Prostate gland (tissue), 2 donors: ENCODE measurements at regions not wholly inside any gene's neighbourhood (a gene's known extent, or its start where the extent isn't known, plus 50 kb on each side); places are given as distances from the start of the nearest gene placed in this dataset.
"Not testable (repeated sequence)": the region's sequence is repeated elsewhere in the genome, so short reads cannot be mapped to it uniquely, and the experiment has no call there.

ENCODE experiments used
- DNase-seq: peaks from one replicate; pipeline ENCODE4 v3.0.0-alpha.2; 2019; ENCODE audit warnings: low spot score
- H3K27ac ChIP-seq, 2 donors: fragments of 200-600 bp; sonication (generic); 2 replicates each; pipeline ENCODE4 v1.5.1; 2017 to 2019
- H3K27me3 ChIP-seq: fragments of 200-600 bp; sonication (generic); replicated peaks from 2 replicates; pipeline ENCODE4 v1.5.1; 2019; ENCODE audit not compliant: insufficient read depth
- H3K36me3 ChIP-seq, 2 donors: fragments of 200-600 bp; sonication (generic); 1 replicate in 1 of 2; 2 replicates in 1 of 2; pipeline versions ENCODE4 v1.5.1 to v1.8.1; 2017 to 2019
- H3K4me1 ChIP-seq: fragments of 200-600 bp; sonication (generic); replicated peaks from 2 replicates; pipeline ENCODE4 v1.5.1; 2019
- H3K4me3 ChIP-seq, 2 donors: fragments of 200-600 bp; sonication (generic); 2 replicates each; pipeline ENCODE4 v1.5.1; 2017 to 2019
- H3K9me3 ChIP-seq: fragments of 200-600 bp; sonication (generic); 2 replicates; pipeline ENCODE4 v1.5.1; 2017
- POLR2A ChIP-seq: fragments of 450-650 bp; IDR thresholded peaks from one replicate; pipeline ENCODE4 v1.6.1; 2016; ENCODE audit warnings: antibody characterized with exemption, mild to moderate bottlenecking
- POLR2AphosphoS5 ChIP-seq: sonication (generic); formaldehyde crosslinking; IDR thresholded peaks from one replicate; pipeline ENCODE4 v1.6.1; 2017; ENCODE audit warnings: antibody characterized with exemption
- WGBS: methylation state at CpG from one replicate; pipeline ENCODE4 v1.1.5; 2018; 5-methylcytosine and 5-hydroxymethylcytosine counted together
- intact Hi-C: fragments of 100-400 bp; cut with DNase I; formaldehyde crosslinking; loops from one replicate; pipeline ENCODE4 v1.14.2; 2022
- TF ChIP-seq, protein P1 (sequence below), 4 experiments: fragments of 200-600 bp in 2 of 4; fragments of 450-650 bp in 2 of 4; sonication (generic) in 2 of 4; IDR thresholded peaks; 1 replicate in 3 of 4; 2 replicates in 1 of 4; pipeline ENCODE4 v1.5.1; 2016 to 2019; ENCODE audit warnings: antibody characterized with exemption in 4 of 4, mild to moderate bottlenecking in 2 of 4, moderate library complexity in 2 of 4

DNA sequence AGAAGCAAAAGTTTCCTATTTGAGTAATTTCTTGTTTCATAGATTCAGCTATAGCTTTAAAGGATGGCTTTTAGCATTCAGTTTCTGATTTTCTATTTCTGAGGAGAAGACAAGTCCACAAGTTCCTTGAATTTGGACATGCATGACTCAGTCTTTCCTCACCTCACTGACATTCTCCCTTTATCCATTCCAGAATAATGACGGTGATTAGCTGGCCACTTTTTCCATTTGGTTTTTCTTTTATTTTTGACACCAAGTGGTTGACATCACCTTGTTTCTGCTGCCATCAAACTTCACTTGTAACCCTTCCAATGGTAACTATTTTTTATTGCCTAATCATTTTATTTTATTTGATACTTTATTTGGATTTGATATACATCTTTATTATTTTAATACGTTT lies 404.4 kb upstream of the KCNMB2 start:
- Histone ChIP-seq H3K27me3 (no peaks in the 10 kb centered on the region), H3K36me3 (no peaks in the 10 kb centered on the region), H3K27ac (no peak overlapping the region), H3K9me3 (no peaks in the 10 kb centered on the region), H3K4me3 (no peak overlapping the region), H3K4me1 (no peaks in the 10 kb centered on the region)
- DNase-seq: no peak
- intact Hi-C loops: no loop called here
- 32% methylated on average over 2 of the region's 2 CpGs for WGBS
- no peak for TF ChIP-seq POLR2A
- TF ChIP-seq, protein P1, sequence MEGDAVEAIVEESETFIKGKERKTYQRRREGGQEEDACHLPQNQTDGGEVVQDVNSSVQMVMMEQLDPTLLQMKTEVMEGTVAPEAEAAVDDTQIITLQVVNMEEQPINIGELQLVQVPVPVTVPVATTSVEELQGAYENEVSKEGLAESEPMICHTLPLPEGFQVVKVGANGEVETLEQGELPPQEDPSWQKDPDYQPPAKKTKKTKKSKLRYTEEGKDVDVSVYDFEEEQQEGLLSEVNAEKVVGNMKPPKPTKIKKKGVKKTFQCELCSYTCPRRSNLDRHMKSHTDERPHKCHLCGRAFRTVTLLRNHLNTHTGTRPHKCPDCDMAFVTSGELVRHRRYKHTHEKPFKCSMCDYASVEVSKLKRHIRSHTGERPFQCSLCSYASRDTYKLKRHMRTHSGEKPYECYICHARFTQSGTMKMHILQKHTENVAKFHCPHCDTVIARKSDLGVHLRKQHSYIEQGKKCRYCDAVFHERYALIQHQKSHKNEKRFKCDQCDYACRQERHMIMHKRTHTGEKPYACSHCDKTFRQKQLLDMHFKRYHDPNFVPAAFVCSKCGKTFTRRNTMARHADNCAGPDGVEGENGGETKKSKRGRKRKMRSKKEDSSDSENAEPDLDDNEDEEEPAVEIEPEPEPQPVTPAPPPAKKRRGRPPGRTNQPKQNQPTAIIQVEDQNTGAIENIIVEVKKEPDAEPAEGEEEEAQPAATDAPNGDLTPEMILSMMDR (IDR thresholded peaks at IDR 0.05): no peak
- no peak for TF ChIP-seq POLR2AphosphoS5

GRCh38 chr3:178137206-178137605 lies 399.0 kb upstream of the KCNMB2 start:
- H3K4me1 ChIP-seq: no peaks in the 10 kb centered on the region
- intact Hi-C loops: no loop called here
- DNase-seq: no peak
- no peak overlapping the region for H3K4me3 ChIP-seq
- H3K27me3 ChIP-seq: no peaks in the 10 kb centered on the region
- H3K36me3 ChIP-seq: no peaks in the 10 kb centered on the region
- WGBS: 83% methylated on average over 4 of the region's 4 CpGs
- H3K27ac ChIP-seq: no peak overlapping the region
- TF ChIP-seq POLR2A (no peak), POLR2AphosphoS5 (no peak)
- TF ChIP-seq, protein P1 (IDR thresholded peaks at IDR 0.05): no peak
- no peaks in the 10 kb centered on the region for H3K9me3 ChIP-seq

DNA sequence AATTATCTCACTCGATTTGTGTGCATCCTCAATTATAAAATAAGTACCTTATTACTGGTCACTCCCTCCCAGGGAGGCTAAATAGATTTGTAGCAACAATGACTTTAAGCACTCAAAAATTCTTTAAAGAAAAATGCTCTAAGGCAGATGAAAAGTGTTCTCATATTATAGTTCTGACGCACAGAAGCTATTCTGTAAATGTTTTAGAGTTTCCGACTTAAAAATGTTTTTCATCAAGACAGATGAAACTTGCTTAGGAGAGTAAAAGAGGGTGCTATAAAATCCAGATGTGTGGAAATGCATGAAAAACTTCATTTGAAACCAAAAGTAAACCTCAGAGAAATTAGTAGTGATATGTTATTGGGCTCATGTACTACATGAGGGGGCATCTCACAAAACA lies 398.4 kb upstream of the KCNMB2 start:
- Histone ChIP-seq H3K4me3 (no peak overlapping the region), H3K4me1 (no peaks in the 10 kb centered on the region), H3K36me3 (no peaks in the 10 kb centered on the region), H3K9me3 (no peaks in the 10 kb centered on the region), H3K27ac (no peak overlapping the region), H3K27me3 (no peaks in the 10 kb centered on the region)
- TF ChIP-seq, protein P1 (IDR thresholded peaks at IDR 0.05): no peak
- TF ChIP-seq POLR2AphosphoS5 (no peak), POLR2A (no peak)
- 91% methylated on average over 3 of the region's 3 CpGs for WGBS
- intact Hi-C loops: no loop called here
- DNase-seq: no peak

DNA sequence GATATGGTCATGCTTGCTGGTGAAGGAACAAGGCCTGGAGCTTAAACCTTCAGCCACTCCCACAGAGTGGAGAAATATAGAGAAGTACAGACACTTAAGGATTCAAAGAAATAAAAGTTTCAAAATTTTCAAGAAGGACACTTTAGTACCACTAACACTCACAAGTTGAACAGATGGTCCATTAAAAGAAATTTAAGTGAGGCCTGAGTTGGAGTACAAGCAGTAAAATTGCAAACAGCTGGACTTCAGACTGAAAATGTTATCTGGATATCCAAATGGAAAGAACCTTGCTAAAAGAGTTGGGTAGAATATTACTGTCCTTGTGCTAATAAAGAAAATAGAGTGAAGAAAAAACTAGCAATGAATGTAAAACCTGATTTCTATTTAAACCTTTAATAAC lies 397.1 kb upstream of the KCNMB2 start:
- Histone ChIP-seq H3K27me3 (no peaks in the 10 kb centered on the region), H3K27ac (no peak overlapping the region), H3K4me3 (no peak overlapping the region), H3K36me3 (no peaks in the 10 kb centered on the region), H3K9me3 (no peaks in the 10 kb centered on the region), H3K4me1 (no peaks in the 10 kb centered on the region)
- TF ChIP-seq, protein P1 (IDR thresholded peaks at IDR 0.05): no peak
- TF ChIP-seq POLR2AphosphoS5 (no peak), POLR2A (no peak)
- DNase-seq: no peak
- intact Hi-C loops: no loop called here

GRCh38 chr3:178140531-178141304 lies 395.5 kb upstream of the KCNMB2 start:
- H3K27ac ChIP-seq: no peak overlapping the region
- WGBS: 68% methylated on average over 4 of the region's 4 CpGs
- H3K27me3 ChIP-seq: no peaks in the 10 kb centered on the region
- TF ChIP-seq POLR2A (no peak), POLR2AphosphoS5 (no peak)
- TF ChIP-seq, protein P1 (IDR thresholded peaks at IDR 0.05): no peak
- intact Hi-C loops: no loop called here
- no peaks in the 10 kb centered on the region for H3K4me1 ChIP-seq
- H3K4me3 ChIP-seq: no peak overlapping the region
- no peaks in the 10 kb centered on the region for H3K36me3 ChIP-seq
- no peaks in the 10 kb centered on the region for H3K9me3 ChIP-seq
- DNase-seq: no peak

GRCh38 chr3:178141305-178141684 lies 394.9 kb upstream of the KCNMB2 start:
- 60% methylated on average over 1 of the region's 1 CpG for WGBS
- H3K27ac ChIP-seq, intact Hi-C loops, DNase-seq, H3K36me3 ChIP-seq, H3K9me3 ChIP-seq, H3K27me3 ChIP-seq, H3K4me3 ChIP-seq, H3K4me1 ChIP-seq: not testable (repeated sequence)
